ENCODE measurements at regions not wholly inside any gene's neighbourhood (a gene's known extent, or its start where the extent isn't known, plus 50 kb on each side); places are given as distances from the start of the nearest gene placed in this dataset.

DNA sequence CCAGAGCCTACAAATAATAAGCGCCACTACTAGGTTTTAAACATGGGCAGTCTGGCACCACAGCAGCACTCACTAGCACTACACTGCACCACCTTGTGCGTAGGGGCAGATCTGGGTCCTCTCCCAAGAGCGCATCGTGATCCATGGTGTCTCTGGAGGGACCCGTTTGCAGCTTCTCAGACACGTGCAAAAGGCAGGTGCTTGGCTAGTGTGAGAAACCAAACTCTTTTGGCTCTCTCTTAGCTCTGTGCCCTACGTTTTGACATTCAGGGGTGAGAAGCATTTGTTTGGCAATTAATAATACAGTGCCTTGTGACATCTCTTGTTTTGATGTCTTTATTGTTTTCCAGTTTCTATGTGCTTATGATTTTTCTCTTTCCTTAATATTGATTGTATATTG, 75.4 kb upstream of the EGFLAM start:
- no peak overlapping the region for H3K27ac Mint-ChIP-seq
- H3K9me3 Mint-ChIP-seq, result no peaks in the 10 kb centered on the region
- DNase-seq, result no peak
- peaks cover 7% of the 10 kb centered on the region for H3K27me3 Mint-ChIP-seq (ENCODE audit: insufficient read depth)
- no peaks in the 10 kb centered on the region for H3K36me3 Mint-ChIP-seq (ENCODE audit: low read depth)
- TF ChIP-seq, protein P1, sequence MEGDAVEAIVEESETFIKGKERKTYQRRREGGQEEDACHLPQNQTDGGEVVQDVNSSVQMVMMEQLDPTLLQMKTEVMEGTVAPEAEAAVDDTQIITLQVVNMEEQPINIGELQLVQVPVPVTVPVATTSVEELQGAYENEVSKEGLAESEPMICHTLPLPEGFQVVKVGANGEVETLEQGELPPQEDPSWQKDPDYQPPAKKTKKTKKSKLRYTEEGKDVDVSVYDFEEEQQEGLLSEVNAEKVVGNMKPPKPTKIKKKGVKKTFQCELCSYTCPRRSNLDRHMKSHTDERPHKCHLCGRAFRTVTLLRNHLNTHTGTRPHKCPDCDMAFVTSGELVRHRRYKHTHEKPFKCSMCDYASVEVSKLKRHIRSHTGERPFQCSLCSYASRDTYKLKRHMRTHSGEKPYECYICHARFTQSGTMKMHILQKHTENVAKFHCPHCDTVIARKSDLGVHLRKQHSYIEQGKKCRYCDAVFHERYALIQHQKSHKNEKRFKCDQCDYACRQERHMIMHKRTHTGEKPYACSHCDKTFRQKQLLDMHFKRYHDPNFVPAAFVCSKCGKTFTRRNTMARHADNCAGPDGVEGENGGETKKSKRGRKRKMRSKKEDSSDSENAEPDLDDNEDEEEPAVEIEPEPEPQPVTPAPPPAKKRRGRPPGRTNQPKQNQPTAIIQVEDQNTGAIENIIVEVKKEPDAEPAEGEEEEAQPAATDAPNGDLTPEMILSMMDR (IDR thresholded peaks at IDR 0.05), result no peak
- H3K4me1 Mint-ChIP-seq (ENCODE audit: low read depth), result no peaks in the 10 kb centered on the region
- no peak overlapping the region for H3K4me3 Mint-ChIP-seq

DNA sequence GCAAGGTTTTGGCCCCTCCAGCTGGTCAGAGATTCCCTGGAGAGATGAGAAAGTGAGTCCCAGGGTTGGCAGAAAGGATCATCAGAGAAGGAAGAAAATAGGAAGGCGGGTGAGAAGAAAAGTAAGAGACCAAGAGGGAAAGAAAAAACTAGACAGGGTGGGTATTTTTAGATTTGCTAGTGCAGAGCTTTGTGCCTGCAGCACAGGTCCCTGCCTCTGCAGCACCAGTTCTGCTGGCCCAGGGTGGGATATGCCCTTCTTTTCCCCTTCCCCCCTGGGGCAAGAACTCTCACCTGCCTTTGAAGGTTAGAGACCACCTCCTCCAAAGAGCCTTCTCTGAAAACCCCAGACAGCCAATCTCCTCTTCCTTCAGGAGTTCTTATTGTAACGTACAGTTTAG, 90.3 kb upstream of the EGFLAM start:
- no peak overlapping the region for H3K4me3 Mint-ChIP-seq
- H3K36me3 Mint-ChIP-seq (ENCODE audit: low read depth), result no peaks in the 10 kb centered on the region
- H3K27ac Mint-ChIP-seq, result no peak overlapping the region
- H3K4me1 Mint-ChIP-seq (ENCODE audit: low read depth), result no peaks in the 10 kb centered on the region
- TF ChIP-seq, protein P1 (IDR thresholded peaks at IDR 0.05), result no peak
- DNase-seq, result no peak
- no peaks in the 10 kb centered on the region for H3K9me3 Mint-ChIP-seq
- peaks cover 15% of the 10 kb centered on the region for H3K27me3 Mint-ChIP-seq (ENCODE audit: insufficient read depth)

DNA sequence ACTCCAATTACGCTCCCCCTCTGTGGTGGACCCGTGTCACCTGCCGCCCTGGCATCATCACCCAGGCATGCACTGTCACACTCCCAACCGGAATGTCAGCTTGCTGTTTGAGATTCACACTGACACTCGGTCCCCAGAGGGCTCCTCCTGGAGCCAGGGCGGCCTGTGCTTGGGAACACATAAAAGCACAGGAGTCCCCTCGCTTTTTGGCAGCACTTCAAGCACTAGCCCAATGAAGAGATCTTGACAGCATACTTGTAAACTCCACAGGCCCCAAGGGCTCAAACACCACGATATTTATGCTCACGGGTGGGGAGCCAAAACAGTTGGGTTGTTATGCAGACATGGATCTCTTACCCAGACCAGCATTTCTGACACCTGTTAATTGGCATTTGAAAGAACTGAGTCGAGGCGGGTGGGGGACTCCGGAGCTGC, 90.8 kb upstream of the EGFLAM start:
- TF ChIP-seq, protein P1 (IDR thresholded peaks at IDR 0.05), result no peak
- no peaks in the 10 kb centered on the region for H3K9me3 Mint-ChIP-seq
- no peaks in the 10 kb centered on the region for H3K36me3 Mint-ChIP-seq (ENCODE audit: low read depth)
- H3K4me3 Mint-ChIP-seq, result no peak overlapping the region
- no peak for DNase-seq
- H3K27ac Mint-ChIP-seq, result no peak overlapping the region
- H3K27me3 Mint-ChIP-seq (ENCODE audit: insufficient read depth), result peaks cover 15% of the 10 kb centered on the region
- no peaks in the 10 kb centered on the region for H3K4me1 Mint-ChIP-seq (ENCODE audit: low read depth)

DNA sequence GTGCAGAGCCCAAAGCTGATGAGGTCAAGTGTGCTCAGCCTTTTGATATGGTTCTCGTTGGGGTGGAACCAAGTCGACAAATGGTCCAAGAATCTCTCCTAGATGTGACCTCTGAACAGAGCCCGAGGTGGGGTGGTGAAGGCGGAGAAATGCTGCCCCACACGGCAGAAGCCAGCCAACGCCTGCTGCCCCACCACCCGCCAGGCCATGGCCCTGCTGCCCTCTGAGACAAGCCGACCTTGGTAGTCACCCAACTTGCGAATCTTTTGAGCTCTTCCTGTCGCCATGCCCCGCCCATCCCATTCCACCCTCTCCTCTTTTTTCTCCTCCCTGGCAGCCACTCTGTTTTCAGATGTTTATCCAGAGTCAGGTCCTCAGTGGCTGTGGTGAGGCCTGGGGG, 91.5 kb upstream of the EGFLAM start:
- TF ChIP-seq, protein P1 (IDR thresholded peaks at IDR 0.05), result no peak
- Mint-ChIP-seq H3K4me1 (ENCODE audit: low read depth) (no peaks in the 10 kb centered on the region), H3K27me3 (ENCODE audit: insufficient read depth) (peaks cover 15% of the 10 kb centered on the region), H3K27ac (no peak overlapping the region), H3K4me3 (no peak overlapping the region), H3K9me3 (no peaks in the 10 kb centered on the region), H3K36me3 (ENCODE audit: low read depth) (no peaks in the 10 kb centered on the region)
- DNase-seq, result no peak

DNA sequence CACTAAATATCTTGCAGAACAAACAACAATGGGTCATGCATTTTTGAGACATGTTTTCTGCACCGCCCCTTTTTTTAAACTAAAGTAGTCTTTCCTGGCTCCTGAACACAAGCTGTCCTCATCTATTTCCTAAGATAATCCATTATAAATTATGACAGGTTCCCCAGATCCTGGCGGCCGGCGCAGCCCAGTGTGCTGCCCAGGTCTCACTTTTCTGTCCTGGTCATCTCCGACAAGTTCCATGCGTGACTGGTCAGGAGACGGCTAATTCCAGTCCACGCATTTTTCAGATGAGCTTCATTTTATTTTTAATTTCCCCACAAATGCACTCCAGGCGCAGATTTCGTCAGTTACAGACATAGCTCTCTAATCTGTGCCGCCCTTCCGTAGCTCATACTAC, 92.9 kb upstream of the EGFLAM start:
- no peak overlapping the region for H3K4me3 Mint-ChIP-seq
- H3K9me3 Mint-ChIP-seq, result no peaks in the 10 kb centered on the region
- no peaks in the 10 kb centered on the region for H3K4me1 Mint-ChIP-seq (ENCODE audit: low read depth)
- H3K27me3 Mint-ChIP-seq (ENCODE audit: insufficient read depth), result peaks cover 20% of the 10 kb centered on the region
- TF ChIP-seq, protein P1 (IDR thresholded peaks at IDR 0.05), result no peak
- no peaks in the 10 kb centered on the region for H3K36me3 Mint-ChIP-seq (ENCODE audit: low read depth)
- H3K27ac Mint-ChIP-seq, result no peak overlapping the region
- DNase-seq, result no peak

DNA sequence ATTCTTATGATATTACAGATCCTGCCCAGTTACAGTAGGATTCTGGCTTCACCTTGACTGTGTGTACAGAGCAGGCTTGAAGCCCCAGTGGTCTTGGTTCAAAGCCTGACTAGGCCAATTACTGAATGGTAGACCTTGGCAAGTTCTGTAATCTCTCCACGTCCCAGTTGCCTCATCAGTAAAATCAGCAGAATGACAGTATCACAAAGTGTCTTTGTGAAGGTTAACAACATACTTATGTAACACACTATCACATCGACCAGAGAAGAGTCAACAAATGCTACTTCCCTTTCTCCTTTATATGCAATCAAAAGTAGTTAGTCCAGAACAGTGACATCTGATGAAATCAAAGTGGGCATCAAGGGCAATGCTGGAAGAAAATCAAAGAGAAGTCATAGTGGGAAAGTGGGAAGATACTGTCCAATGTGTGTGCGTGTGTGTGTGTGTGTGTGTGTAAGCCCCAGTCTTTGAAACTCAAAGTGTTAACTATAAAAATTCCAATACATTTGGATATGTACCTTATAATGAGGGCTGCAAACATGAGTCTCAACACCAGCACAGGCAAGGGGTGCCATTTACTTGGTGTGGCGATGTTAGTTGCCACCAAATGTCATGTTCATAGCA, 93.5 kb upstream of the EGFLAM start:
- Mint-ChIP-seq H3K4me3 (no peak overlapping the region), H3K36me3 (ENCODE audit: low read depth) (no peaks in the 10 kb centered on the region), H3K4me1 (ENCODE audit: low read depth) (no peaks in the 10 kb centered on the region), H3K27ac (no peak overlapping the region), H3K27me3 (ENCODE audit: insufficient read depth) (peaks cover 20% of the 10 kb centered on the region), H3K9me3 (no peaks in the 10 kb centered on the region)
- TF ChIP-seq, protein P1 (IDR thresholded peaks at IDR 0.05), result no peak
- DNase-seq, result no peak

All from HFFc6 (cell line).